GM12878 (cell line): ENCODE measurements at regions not wholly inside any gene's neighbourhood (a gene's known extent, or its start where the extent isn't known, plus 50 kb on each side); places are given as distances from the start of the nearest gene placed in this dataset.

ENCODE experiments used
- ATAC-seq: fragments of 200-7000 bp; cut with Tn5 transposase; 3 replicates; pipeline ENCODE4 v1.9.1; 2020; ENCODE audit warnings: mild to moderate bottlenecking, moderate library complexity
- BruUV-seq: library from RNA; stranded (reverse); fragments of 400-500 nt; replicated peaks from 2 replicates; lab custom pipeline; 2021; lab: Mats Ljungman, UMichigan
- CTCF ChIA-PET: fragments of 300-600 bp; sonication (Branson Sonifier 250); formaldehyde crosslinking; extraction: SDS; loops from one replicate; lab custom pipeline; 2021; ENCODE audit warnings: inconsistent platforms; lab: Yijun Ruan, JAX
- POLR2A ChIA-PET: fragments of 350-600 bp; formaldehyde crosslinking; extraction: SDS; loops from one replicate; lab custom pipeline; 2021; ENCODE audit warnings: inconsistent platforms; lab: Charles Lee
- RAD21 ChIA-PET: fragments of 300-600 bp; sonication (Branson Sonifier 250); formaldehyde crosslinking; loops from one replicate; lab custom pipeline; 2023; ENCODE audit warnings: antibody characterized with exemption; ENCODE audit not compliant: unreplicated experiment; lab: Charles Lee
- SMC1A ChIA-PET: fragments of 300-600 bp; sonication (Branson Sonifier 250); formaldehyde crosslinking; loops from one replicate; lab custom pipeline; 2023; ENCODE audit not compliant: unreplicated experiment, uncharacterized antibody; lab: Charles Lee
- DNase-seq: peaks from one replicate; pipeline ENCODE4 v3.0.0-alpha.2; 2011; ENCODE audit warnings: low read depth, low spot score
- FAIRE-seq: peaks from 3 replicates; lab custom pipeline; 2011; peaks lifted over from hg19 to GRCh38; lab: Jason Lieb, UNC
- H2AFZ ChIP-seq: 2 replicates; pipeline ENCODE4 v1.6.0; 2011; ENCODE audit warnings: low read depth, low read length, control low read depth; ENCODE audit not compliant: control insufficient read depth
- H3K27ac ChIP-seq: 2 replicates; pipeline ENCODE4 v1.5.1; 2011; ENCODE audit warnings: control low read depth; ENCODE audit not compliant: control insufficient read depth, insufficient read depth
- H3K27me3 ChIP-seq, 2 experiments: replicated peaks in 1 of 2; 2 replicates each; pipeline versions ENCODE4 v1.6.0 to v1.6.1; 2011; ENCODE audit warnings: low read length in 1 of 2; ENCODE audit not compliant: control insufficient read depth in 2 of 2, insufficient read depth in 2 of 2
- H3K36me3 ChIP-seq, 2 experiments: 2 replicates each; pipeline ENCODE4 v1.5.1; 2011; ENCODE audit warnings: low read length in 1 of 2; ENCODE audit not compliant: control insufficient read depth in 2 of 2, insufficient read depth in 2 of 2
- H3K4me1 ChIP-seq: 2 replicates; pipeline ENCODE4 v1.6.1; 2011; ENCODE audit warnings: mild to moderate bottlenecking, low read length, moderate library complexity, mixed read lengths; ENCODE audit not compliant: control insufficient read depth, insufficient read depth
- H3K4me2 ChIP-seq: 2 replicates; pipeline ENCODE4 v1.6.0; 2011; ENCODE audit warnings: control low read depth; ENCODE audit not compliant: control insufficient read depth, insufficient read depth
- H3K4me3 ChIP-seq: fragments of 200-600 bp; sonication (generic); 2 replicates; pipeline ENCODE4 v1.5.1; 2016
- H3K79me2 ChIP-seq: 2 replicates; pipeline ENCODE4 v1.6.0; 2011; ENCODE audit warnings: low read length; ENCODE audit not compliant: control insufficient read depth, insufficient read depth
- H3K9ac ChIP-seq: 2 replicates; pipeline ENCODE4 v1.8.0; 2011; ENCODE audit warnings: low read length, control low read depth, mixed read lengths; ENCODE audit not compliant: control insufficient read depth, insufficient read depth
- H3K9me3 ChIP-seq: replicated peaks from 3 replicates; pipeline ENCODE4 v1.5.1; 2011; ENCODE audit warnings: mild to moderate bottlenecking, low read length; ENCODE audit not compliant: control insufficient read depth, insufficient read depth
- H4K20me1 ChIP-seq: 2 replicates; pipeline ENCODE4 v1.6.0; 2011; ENCODE audit not compliant: control insufficient read depth, insufficient read depth
- BCL11A ChIP-seq: IDR thresholded peaks from 2 replicates; pipeline ENCODE4 v1.6.1; 2011; ENCODE audit warnings: low read depth, low read length
- CBFB ChIP-seq: IDR thresholded peaks from 2 replicates; pipeline ENCODE4 v1.6.1; 2016; ENCODE audit warnings: antibody characterized with exemption, low read depth
- FOS ChIP-seq: IDR thresholded peaks from 3 replicates; pipeline ENCODE4 v1.6.1; 2011; ENCODE audit warnings: borderline replicate concordance; ENCODE audit not compliant: insufficient read length; ENCODE audit errors: extremely low read depth
- IKZF1 ChIP-seq: fragments of 450-650 bp; conservative IDR thresholded peaks from 2 replicates; pipeline ENCODE4 v1.6.1; 2017; ENCODE audit warnings: antibody characterized with exemption, mild to moderate bottlenecking
- KAT2A ChIP-seq: conservative IDR thresholded peaks from 2 replicates; pipeline ENCODE4 v1.6.1; 2011; ENCODE audit warnings: low read depth, low read length; ENCODE audit not compliant: control insufficient read depth
- KLF5 ChIP-seq: fragments of 450-650 bp; IDR thresholded peaks from 2 replicates; pipeline ENCODE4 v1.6.1; 2014; ENCODE audit warnings: mild to moderate bottlenecking; ENCODE audit not compliant: partially characterized antibody
- MTA2 ChIP-seq: fragments of 450-650 bp; IDR thresholded peaks from 2 replicates; pipeline ENCODE4 v1.6.1; 2016; ENCODE audit warnings: low read depth, mild to moderate bottlenecking, moderate library complexity
- NBN ChIP-seq: fragments of 450-650 bp; IDR thresholded peaks from 2 replicates; pipeline ENCODE4 v1.6.1; 2016
- NR2F1 ChIP-seq: fragments of 450-650 bp; conservative IDR thresholded peaks from 2 replicates; pipeline ENCODE4 v1.6.1; 2017; ENCODE audit warnings: mild to moderate bottlenecking
- RAD51 ChIP-seq: fragments of 450-650 bp; IDR thresholded peaks from 2 replicates; pipeline ENCODE4 v1.6.1; 2016; ENCODE audit warnings: moderate library complexity, mild to moderate bottlenecking, inconsistent platforms
- STAT1 ChIP-seq: fragments of 450-650 bp; conservative IDR thresholded peaks from 2 replicates; pipeline ENCODE4 v1.6.1; 2014; ENCODE audit warnings: antibody characterized with exemption, mild to moderate bottlenecking
- SUZ12 ChIP-seq: fragments of 200-600 bp; sonication (generic); IDR thresholded peaks from one replicate; pipeline ENCODE4 v1.6.1; 2018; ENCODE audit warnings: antibody characterized with exemption, mild to moderate bottlenecking; ENCODE audit not compliant: unreplicated experiment
- WGBS: methylation state at CpG from one replicate; pipeline ENCODE4 v1.1.6; 2016; ENCODE audit warnings: low lambda C conversion rate; ENCODE audit not compliant: insufficient replicate concordance, insufficient coverage; ENCODE audit errors: missing lambda C conversion rate; 5-methylcytosine and 5-hydroxymethylcytosine counted together
- in situ Hi-C: fragments of 300-500 bp; cut with MboI; formaldehyde crosslinking; loops from 9 replicates; pipeline ENCODE4 v1.14.3; 2018; ENCODE audit warnings: mixed read lengths
- intact Hi-C: fragments of 100-400 bp; cut with micrococcal nuclease; formaldehyde crosslinking; loops from one replicate; pipeline ENCODE4 v1.14.2; 2022; ENCODE audit not compliant: unreplicated experiment
- TF ChIP-seq, protein P1 (sequence below): fragments of 450-650 bp; conservative IDR thresholded peaks from 2 replicates; pipeline ENCODE4 v1.6.1; 2017; ENCODE audit warnings: mild to moderate bottlenecking, moderate library complexity
- TF ChIP-seq, protein P2 (sequence below): fragments of 450-650 bp; IDR thresholded peaks from 2 replicates; pipeline ENCODE4 v1.6.1; 2016; ENCODE audit warnings: mild to moderate bottlenecking, moderate library complexity, borderline replicate concordance
- TF ChIP-seq, protein P3 (sequence below): fragments of 450-650 bp; IDR thresholded peaks from 2 replicates; pipeline ENCODE4 v1.6.1; 2018; ENCODE audit warnings: borderline replicate concordance, mild to moderate bottlenecking; ENCODE audit not compliant: partially characterized antibody
- TF ChIP-seq, protein P4 (sequence below): IDR thresholded peaks from 2 replicates; pipeline ENCODE4 v1.6.1; 2011; ENCODE audit warnings: low read depth, mild to moderate bottlenecking, low read length, moderate library complexity, borderline replicate concordance; ENCODE audit errors: extremely low read depth

DNA sequence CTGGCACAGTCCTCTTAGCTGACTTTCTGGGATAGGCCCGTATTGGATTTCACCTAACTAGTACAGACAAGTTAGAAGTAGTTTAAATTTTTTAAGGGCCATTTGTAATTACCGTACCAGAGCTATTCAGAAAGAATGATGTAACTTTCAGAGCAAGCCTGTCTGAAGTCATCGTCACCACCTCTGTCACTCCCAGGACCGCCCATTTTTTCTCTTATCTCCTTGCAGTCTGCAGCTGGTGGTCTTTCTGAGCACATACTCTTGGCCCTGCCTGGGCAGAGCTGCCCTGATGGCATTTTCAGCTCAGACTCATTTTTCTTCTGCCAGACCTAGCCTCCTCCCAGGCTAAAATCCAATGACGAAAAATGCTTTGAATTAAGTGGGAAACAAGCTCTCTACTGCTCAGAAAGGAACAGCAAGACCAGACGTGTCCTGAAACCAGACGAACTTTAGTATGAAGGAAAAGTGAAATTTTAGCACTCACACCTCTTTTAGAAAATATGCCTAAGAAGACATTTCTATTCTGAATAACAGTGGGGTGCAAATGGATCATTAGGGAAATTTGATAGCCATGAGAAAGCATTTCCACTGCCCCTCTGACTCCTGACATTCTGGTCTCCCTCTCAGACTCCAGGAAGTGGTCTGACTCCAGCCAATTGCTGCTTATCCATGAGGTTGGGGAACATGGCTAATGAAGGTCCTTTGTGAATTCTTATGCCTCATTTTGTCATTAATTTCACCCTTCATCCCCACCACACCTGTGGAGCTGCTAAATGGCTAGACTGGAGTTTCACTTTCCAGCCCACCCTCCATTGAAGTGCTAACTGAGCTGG lies 162.4 kb upstream of the GYPA start:
- no peak overlapping the region for H3K4me2 ChIP-seq
- ATAC-seq (no peak), FAIRE-seq (no peak), DNase-seq (no peak)
- BruUV-seq, result no TSS peak
- no peaks in the 10 kb centered on the region for H3K79me2 ChIP-seq
- in situ Hi-C loops (no loop called here), intact Hi-C loops (no loop called here)
- RAD21 ChIA-PET, result no interaction called here
- H3K9me3 ChIP-seq, result no peaks in the 10 kb centered on the region
- no peak overlapping the region for H3K27ac ChIP-seq
- no peaks in the 10 kb centered on the region for H3K36me3 ChIP-seq
- no peaks in the 10 kb centered on the region for H3K27me3 ChIP-seq
- CTCF ChIA-PET, result no interaction called here
- H3K9ac ChIP-seq, result no peak overlapping the region
- H2AFZ ChIP-seq, result no peak overlapping the region
- SMC1A ChIA-PET, result no interaction called here
- no peak overlapping the region for H3K4me3 ChIP-seq
- POLR2A ChIA-PET, result no interaction called here
- no peaks in the 10 kb centered on the region for H4K20me1 ChIP-seq
- WGBS, result 18% methylated on average over 7 of the region's 7 CpGs
- H3K4me1 ChIP-seq, result no peaks in the 10 kb centered on the region
- TF ChIP-seq, protein P1, sequence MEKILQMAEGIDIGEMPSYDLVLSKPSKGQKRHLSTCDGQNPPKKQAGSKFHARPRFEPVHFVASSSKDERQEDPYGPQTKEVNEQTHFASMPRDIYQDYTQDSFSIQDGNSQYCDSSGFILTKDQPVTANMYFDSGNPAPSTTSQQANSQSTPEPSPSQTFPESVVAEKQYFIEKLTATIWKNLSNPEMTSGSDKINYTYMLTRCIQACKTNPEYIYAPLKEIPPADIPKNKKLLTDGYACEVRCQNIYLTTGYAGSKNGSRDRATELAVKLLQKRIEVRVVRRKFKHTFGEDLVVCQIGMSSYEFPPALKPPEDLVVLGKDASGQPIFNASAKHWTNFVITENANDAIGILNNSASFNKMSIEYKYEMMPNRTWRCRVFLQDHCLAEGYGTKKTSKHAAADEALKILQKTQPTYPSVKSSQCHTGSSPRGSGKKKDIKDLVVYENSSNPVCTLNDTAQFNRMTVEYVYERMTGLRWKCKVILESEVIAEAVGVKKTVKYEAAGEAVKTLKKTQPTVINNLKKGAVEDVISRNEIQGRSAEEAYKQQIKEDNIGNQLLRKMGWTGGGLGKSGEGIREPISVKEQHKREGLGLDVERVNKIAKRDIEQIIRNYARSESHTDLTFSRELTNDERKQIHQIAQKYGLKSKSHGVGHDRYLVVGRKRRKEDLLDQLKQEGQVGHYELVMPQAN, result no peak
- no peak for TF ChIP-seq RAD51
- TF ChIP-seq SUZ12, result no peak
- TF ChIP-seq CBFB, result no peak
- TF ChIP-seq, protein P2, sequence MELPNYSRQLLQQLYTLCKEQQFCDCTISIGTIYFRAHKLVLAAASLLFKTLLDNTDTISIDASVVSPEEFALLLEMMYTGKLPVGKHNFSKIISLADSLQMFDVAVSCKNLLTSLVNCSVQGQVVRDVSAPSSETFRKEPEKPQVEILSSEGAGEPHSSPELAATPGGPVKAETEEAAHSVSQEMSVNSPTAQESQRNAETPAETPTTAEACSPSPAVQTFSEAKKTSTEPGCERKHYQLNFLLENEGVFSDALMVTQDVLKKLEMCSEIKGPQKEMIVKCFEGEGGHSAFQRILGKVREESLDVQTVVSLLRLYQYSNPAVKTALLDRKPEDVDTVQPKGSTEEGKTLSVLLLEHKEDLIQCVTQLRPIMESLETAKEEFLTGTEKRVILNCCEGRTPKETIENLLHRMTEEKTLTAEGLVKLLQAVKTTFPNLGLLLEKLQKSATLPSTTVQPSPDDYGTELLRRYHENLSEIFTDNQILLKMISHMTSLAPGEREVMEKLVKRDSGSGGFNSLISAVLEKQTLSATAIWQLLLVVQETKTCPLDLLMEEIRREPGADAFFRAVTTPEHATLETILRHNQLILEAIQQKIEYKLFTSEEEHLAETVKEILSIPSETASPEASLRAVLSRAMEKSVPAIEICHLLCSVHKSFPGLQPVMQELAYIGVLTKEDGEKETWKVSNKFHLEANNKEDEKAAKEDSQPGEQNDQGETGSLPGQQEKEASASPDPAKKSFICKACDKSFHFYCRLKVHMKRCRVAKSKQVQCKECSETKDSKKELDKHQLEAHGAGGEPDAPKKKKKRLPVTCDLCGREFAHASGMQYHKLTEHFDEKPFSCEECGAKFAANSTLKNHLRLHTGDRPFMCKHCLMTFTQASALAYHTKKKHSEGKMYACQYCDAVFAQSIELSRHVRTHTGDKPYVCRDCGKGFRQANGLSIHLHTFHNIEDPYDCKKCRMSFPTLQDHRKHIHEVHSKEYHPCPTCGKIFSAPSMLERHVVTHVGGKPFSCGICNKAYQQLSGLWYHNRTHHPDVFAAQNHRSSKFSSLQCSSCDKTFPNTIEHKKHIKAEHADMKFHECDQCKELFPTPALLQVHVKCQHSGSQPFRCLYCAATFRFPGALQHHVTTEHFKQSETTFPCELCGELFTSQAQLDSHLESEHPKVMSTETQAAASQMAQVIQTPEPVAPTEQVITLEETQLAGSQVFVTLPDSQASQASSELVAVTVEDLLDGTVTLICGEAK, result no peak
- no peak for TF ChIP-seq KAT2A
- TF ChIP-seq STAT1, result no peak
- TF ChIP-seq IKZF1, result no peak
- no peak for TF ChIP-seq KLF5
- TF ChIP-seq, protein P3, sequence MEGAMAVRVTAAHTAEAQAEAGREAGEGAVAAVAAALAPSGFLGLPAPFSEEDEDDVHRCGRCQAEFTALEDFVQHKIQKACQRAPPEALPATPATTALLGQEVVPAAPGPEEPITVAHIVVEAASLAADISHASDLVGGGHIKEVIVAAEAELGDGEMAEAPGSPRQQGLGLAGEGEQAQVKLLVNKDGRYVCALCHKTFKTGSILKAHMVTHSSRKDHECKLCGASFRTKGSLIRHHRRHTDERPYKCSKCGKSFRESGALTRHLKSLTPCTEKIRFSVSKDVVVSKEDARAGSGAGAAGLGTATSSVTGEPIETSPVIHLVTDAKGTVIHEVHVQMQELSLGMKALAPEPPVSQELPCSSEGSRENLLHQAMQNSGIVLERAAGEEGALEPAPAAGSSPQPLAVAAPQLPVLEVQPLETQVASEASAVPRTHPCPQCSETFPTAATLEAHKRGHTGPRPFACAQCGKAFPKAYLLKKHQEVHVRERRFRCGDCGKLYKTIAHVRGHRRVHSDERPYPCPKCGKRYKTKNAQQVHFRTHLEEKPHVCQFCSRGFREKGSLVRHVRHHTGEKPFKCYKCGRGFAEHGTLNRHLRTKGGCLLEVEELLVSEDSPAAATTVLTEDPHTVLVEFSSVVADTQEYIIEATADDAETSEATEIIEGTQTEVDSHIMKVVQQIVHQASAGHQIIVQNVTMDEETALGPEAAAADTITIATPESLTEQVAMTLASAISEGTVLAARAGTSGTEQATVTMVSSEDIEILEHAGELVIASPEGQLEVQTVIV, result no peak
- TF ChIP-seq BCL11A, result no peak
- TF ChIP-seq MTA2, result no peak
- TF ChIP-seq NR2F1, result no peak
- TF ChIP-seq, protein P4, sequence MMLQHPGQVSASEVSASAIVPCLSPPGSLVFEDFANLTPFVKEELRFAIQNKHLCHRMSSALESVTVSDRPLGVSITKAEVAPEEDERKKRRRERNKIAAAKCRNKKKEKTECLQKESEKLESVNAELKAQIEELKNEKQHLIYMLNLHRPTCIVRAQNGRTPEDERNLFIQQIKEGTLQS, result no peak
- TF ChIP-seq NBN, result no peak
- TF ChIP-seq FOS, result no peak
